Neural cell (in vitro differentiated cells): ENCODE measurements at regions not wholly inside any gene's neighbourhood (a gene's known extent, or its start where the extent isn't known, plus 50 kb on each side); places are given as distances from the start of the nearest gene placed in this dataset.

Experiments
- H2AFZ ChIP-seq: fragments of 200-600, 300-800 bp; sonication (generic), shearing (Covaris generic); 2 replicates; pipeline ENCODE4 v1.6.0; 2014; ENCODE audit warnings: low read depth, mild to moderate bottlenecking, antibody characterized with exemption, low read length, moderate library complexity
- H3F3A ChIP-seq: fragments of 200-600 bp; shearing (Covaris generic); 2 replicates; pipeline ENCODE4 v1.6.1; 2016; ENCODE audit warnings: mild to moderate bottlenecking, moderate library complexity, mixed read lengths, antibody characterized with exemption, low read length; ENCODE audit not compliant: insufficient read depth, poor library complexity, severe bottlenecking
- H3K27ac ChIP-seq: fragments of 200-600, 300-800 bp; sonication (generic), shearing (Covaris generic); 2 replicates; pipeline ENCODE4 v1.5.1; 2014; ENCODE audit warnings: mild to moderate bottlenecking, low read length, moderate library complexity
- H3K27me3 ChIP-seq: fragments of 300-800, 200-600 bp; sonication (generic), shearing (Covaris generic); 2 replicates; pipeline ENCODE4 v1.6.0; 2014; ENCODE audit warnings: mild to moderate bottlenecking, low read depth, low read length, moderate library complexity; ENCODE audit not compliant: insufficient read depth
- H3K36me3 ChIP-seq: fragments of 300-800, 200-600 bp; sonication (generic), shearing (Covaris generic); 2 replicates; pipeline ENCODE4 v1.5.1; 2014; ENCODE audit warnings: mild to moderate bottlenecking, antibody characterized with exemption, low read length, moderate library complexity; ENCODE audit not compliant: insufficient read depth
- H3K4me2 ChIP-seq: fragments of 300-800, 200-600 bp; sonication (generic), shearing (Covaris generic); 2 replicates; pipeline ENCODE4 v1.6.0; 2014; ENCODE audit warnings: mild to moderate bottlenecking, low read length
- H3K4me3 ChIP-seq: fragments of 300-800, 200-600 bp; sonication (generic), shearing (Covaris generic); 2 replicates; pipeline ENCODE4 v1.5.1; 2014; ENCODE audit warnings: mild to moderate bottlenecking, low read length, moderate library complexity
- H3K79me2 ChIP-seq: fragments of 200-600 bp; shearing (Covaris generic); replicated peaks from 2 replicates; pipeline ENCODE4 v1.6.0; 2014; ENCODE audit warnings: mild to moderate bottlenecking, low read length, moderate library complexity; ENCODE audit not compliant: insufficient read depth
- H3K9ac ChIP-seq: fragments of 300-800, 200-600 bp; sonication (generic), shearing (Covaris generic); 2 replicates; pipeline ENCODE4 v1.6.1; 2016; ENCODE audit warnings: mild to moderate bottlenecking, low read length, mixed read lengths
- H3K9me2 ChIP-seq: fragments of 200-600 bp; shearing (Covaris generic); 2 replicates; pipeline ENCODE4 v1.6.1; 2016; ENCODE audit warnings: mild to moderate bottlenecking, low read length, mixed read lengths; ENCODE audit not compliant: insufficient read depth
- H3K9me3 ChIP-seq: fragments of 200-600, 300-800 bp; sonication (generic), shearing (Covaris generic); 2 replicates; pipeline ENCODE4 v1.6.1; 2016; ENCODE audit warnings: mild to moderate bottlenecking, mixed run types, low read length, moderate library complexity, mixed read lengths
- H4K20me1 ChIP-seq: fragments of 200-600 bp; shearing (Covaris generic); 2 replicates; pipeline ENCODE4 v1.6.1; 2016; ENCODE audit warnings: mild to moderate bottlenecking, mixed run types; ENCODE audit not compliant: insufficient read depth
- CTCF ChIP-seq: fragments of 450-650 bp; IDR thresholded peaks from 2 replicates; pipeline ENCODE4 v1.5.1; 2014; ENCODE audit warnings: antibody characterized with exemption, mild to moderate bottlenecking, moderate library complexity; ENCODE audit not compliant: poor library complexity, severe bottlenecking
- EP300 ChIP-seq: fragments of 450-650 bp; conservative IDR thresholded peaks from 2 replicates; pipeline ENCODE4 v1.6.1; 2014; ENCODE audit warnings: antibody characterized with exemption, mild to moderate bottlenecking, moderate library complexity; ENCODE audit not compliant: poor library complexity, severe bottlenecking
- EZH2 ChIP-seq: fragments of 200-600, 300-800 bp; shearing (Covaris generic), sonication (generic); IDR thresholded peaks from 2 replicates; pipeline ENCODE4 v1.6.1; 2014; ENCODE audit warnings: antibody characterized with exemption, low read length, borderline replicate concordance, mild to moderate bottlenecking; ENCODE audit not compliant: insufficient read depth, poor library complexity, severe bottlenecking
- MXI1 ChIP-seq: fragments of 450-650 bp; conservative IDR thresholded peaks from 2 replicates; pipeline ENCODE4 v1.6.1; 2014; ENCODE audit warnings: antibody characterized with exemption, mild to moderate bottlenecking; ENCODE audit not compliant: poor library complexity, severe bottlenecking
- POLR2AphosphoS5 ChIP-seq: IDR thresholded peaks from 2 replicates; pipeline ENCODE4 v1.6.1; 2012
- RAD21 ChIP-seq: fragments of 450-650 bp; conservative IDR thresholded peaks from 2 replicates; pipeline ENCODE4 v1.6.1; 2014; ENCODE audit warnings: antibody characterized with exemption, mild to moderate bottlenecking, moderate library complexity
- REST ChIP-seq: IDR thresholded peaks from 2 replicates; pipeline ENCODE4 v1.6.1; 2012; ENCODE audit warnings: borderline replicate concordance
- SMC3 ChIP-seq: fragments of 450-650 bp; conservative IDR thresholded peaks from 2 replicates; pipeline ENCODE4 v1.6.1; 2014; ENCODE audit warnings: antibody characterized with exemption, mild to moderate bottlenecking, moderate library complexity; ENCODE audit not compliant: poor library complexity
- TAF1 ChIP-seq: IDR thresholded peaks from 2 replicates; pipeline ENCODE4 v1.6.1; 2012; ENCODE audit warnings: low read depth

GRCh38 chr7:125485223-125485622 is 555.6 kb upstream of the POT1 start:
- H3K27ac ChIP-seq = no peak overlapping the region
- TF ChIP-seq CTCF (no peak), TAF1 (no peak)
- no peaks in the 10 kb centered on the region for H3K36me3 ChIP-seq
- no peaks in the 10 kb centered on the region for H4K20me1 ChIP-seq
- no peaks in the 10 kb centered on the region for H3K27me3 ChIP-seq
- H3K9me2 ChIP-seq = no peaks in the 10 kb centered on the region
- H3F3A ChIP-seq = no peaks in the 10 kb centered on the region
- no peak overlapping the region for H2AFZ ChIP-seq
- no peak overlapping the region for H3K9ac ChIP-seq
- no peaks in the 10 kb centered on the region for H3K79me2 ChIP-seq
- H3K4me2 ChIP-seq = no peak overlapping the region
- H3K9me3 ChIP-seq = no peaks in the 10 kb centered on the region
- no peak overlapping the region for H3K4me3 ChIP-seq

GRCh38 chr7:125484755-125485154 is 555.1 kb upstream of the POT1 start:
- Histone ChIP-seq H3K27me3 (no peaks in the 10 kb centered on the region), H3F3A (no peaks in the 10 kb centered on the region), H3K9me3 (no peaks in the 10 kb centered on the region), H4K20me1 (no peaks in the 10 kb centered on the region), H3K36me3 (no peaks in the 10 kb centered on the region), H3K9ac (no peak overlapping the region), H3K27ac (no peak overlapping the region), H3K4me2 (no peak overlapping the region), H3K4me3 (no peak overlapping the region), H3K79me2 (no peaks in the 10 kb centered on the region), H2AFZ (no peak overlapping the region), H3K9me2 (no peaks in the 10 kb centered on the region)
- no peak for TF ChIP-seq EP300
- no peak for TF ChIP-seq EZH2
- TF ChIP-seq POLR2AphosphoS5 = no peak
- TF ChIP-seq REST = no peak
- TF ChIP-seq RAD21 = no peak
- TF ChIP-seq MXI1 = no peak
- TF ChIP-seq SMC3 = no peak
- no peak for TF ChIP-seq TAF1
- no peak for TF ChIP-seq CTCF
